GM18498 (cell line): ENCODE measurements at regions not wholly inside any gene's neighbourhood (a gene's known extent, or its start where the extent isn't known, plus 50 kb on each side); places are given as distances from the start of the nearest gene placed in this dataset.

Experiments
- ATAC-seq: cut with Tn5 transposase; IDR thresholded peaks from one replicate; pipeline ENCODE4 v1.9.1; 2021; ENCODE audit warnings: mild to moderate bottlenecking, moderate library complexity; ENCODE audit not compliant: unreplicated experiment

- ATAC-seq = no peak
Observed at GRCh38 chr3:117726776-117727175, 1017.2 kb downstream of the TUSC7 start.

- no peak for ATAC-seq
Observed at GRCh38 chr3:117728226-117728625, 1018.6 kb downstream of the TUSC7 start.

GRCh38 chr3:117734496-117734895, 1024.9 kb downstream of the TUSC7 start:
- ATAC-seq = no peak

- no peak for ATAC-seq
Observed at GRCh38 chr3:117735481-117736101, 1026.0 kb downstream of the TUSC7 start.

- ATAC-seq = no peak
Observed at GRCh38 chr3:117736846-117737245, 1027.3 kb downstream of the TUSC7 start.

GRCh38 chr3:117743993-117744392, 1034.4 kb downstream of the TUSC7 start:
- no peak for ATAC-seq

GRCh38 chr3:117744935-117745334, 1035.4 kb downstream of the TUSC7 start:
- ATAC-seq = no peak

GRCh38 chr3:117745516-117745915, 1035.9 kb downstream of the TUSC7 start:
- no peak for ATAC-seq

GRCh38 chr3:117746066-117746465, 1036.5 kb downstream of the TUSC7 start:
- ATAC-seq = no peak

GRCh38 chr3:117748131-117748530, 1038.6 kb downstream of the TUSC7 start:
- no peak for ATAC-seq

- no peak for ATAC-seq
Observed at GRCh38 chr3:117750674-117751269, 1041.2 kb downstream of the TUSC7 start.

GRCh38 chr3:117751651-117752050, 1042.1 kb downstream of the TUSC7 start:
- ATAC-seq = no peak

GRCh38 chr3:117752984-117753717, 1043.6 kb downstream of the TUSC7 start:
- ATAC-seq = no peak

GRCh38 chr3:117754058-117754457, 1044.5 kb downstream of the TUSC7 start:
- ATAC-seq = no peak

- ATAC-seq = no peak
Observed at GRCh38 chr3:117754841-117755240, 1045.3 kb downstream of the TUSC7 start.

GRCh38 chr3:117756563-117756962, 1047.0 kb downstream of the TUSC7 start:
- no peak for ATAC-seq

- ATAC-seq = no peak
Observed at GRCh38 chr3:117761703-117762620, 1052.4 kb downstream of the TUSC7 start.

- no peak for ATAC-seq
Observed at GRCh38 chr3:117762621-117763037, 1053.0 kb downstream of the TUSC7 start.

- no peak for ATAC-seq
Observed at GRCh38 chr3:117763561-117763960, 1054.0 kb downstream of the TUSC7 start.

GRCh38 chr3:117768581-117768980, 1059.0 kb downstream of the TUSC7 start:
- no peak for ATAC-seq

- ATAC-seq = no peak
Observed at GRCh38 chr3:117774130-117774529, 1064.6 kb downstream of the TUSC7 start.
